Keratinocyte (primary cell): ENCODE measurements at regions not wholly inside any gene's neighbourhood (a gene's known extent, or its start where the extent isn't known, plus 50 kb on each side); places are given as distances from the start of the nearest gene placed in this dataset.

ENCODE experiments used
- CTCF ChIP-seq, 3 experiments: IDR thresholded peaks in 1 of 3; conservative IDR thresholded peaks in 1 of 3; optimal IDR thresholded peaks in 1 of 3; 2 replicates in 2 of 3; 3 replicates in 1 of 3; pipeline versions ENCODE3 to v1.5.1; 2011; ENCODE audit warnings: low read length in 3 of 3, mild to moderate bottlenecking in 3 of 3, moderate library complexity in 2 of 3, control low read depth in 1 of 3, inconsistent platforms in 1 of 3; ENCODE audit not compliant: insufficient read depth in 2 of 3; ENCODE audit errors: extremely low read depth in 1 of 3
- EZH2 ChIP-seq: IDR thresholded peaks from one replicate; pipeline ENCODE4 v1.6.1; 2012; ENCODE audit warnings: inconsistent platforms, mild to moderate bottlenecking, low read length, moderate library complexity

- TF ChIP-seq CTCF (optimal IDR thresholded peaks at IDR 0.05 in 1 of 3, IDR thresholded peaks at IDR 0.05 in 1 of 3, conservative IDR thresholded peaks at IDR 0.05 in 1 of 3; ENCODE audit: extremely low read depth in 1 of 3, insufficient read depth in 2 of 3, low read length in 3 of 3) (no peak), EZH2 (no peak)
Observed at GRCh38 chr2:192827735-192828134, 633.0 kb upstream of the TMEFF2 start.
